Mesenchymal stem cell (in vitro differentiated cells and primary cell): ENCODE measurements at regions not wholly inside any gene's neighbourhood (a gene's known extent, or its start where the extent isn't known, plus 50 kb on each side); places are given as distances from the start of the nearest gene placed in this dataset.
A peak's percentile ranks its signal among the peaks of the same experiment; 100 is the strongest.

Experiments used
- DNase-seq: peaks from one replicate; pipeline ENCODE4 v3.0.0-alpha.2; 2013
- H2AFZ ChIP-seq: one replicate; pipeline ENCODE4 v1.6.1; 2013; ENCODE audit warnings: low read depth, mild to moderate bottlenecking, control low read depth, inconsistent platforms, low read length, moderate library complexity
- H2AK5ac ChIP-seq: 2 replicates; pipeline ENCODE4 v1.6.1; 2013; ENCODE audit warnings: low read length, moderate library complexity, mild to moderate bottlenecking, inconsistent platforms; ENCODE audit not compliant: severe bottlenecking
- H2BK120ac ChIP-seq: one replicate; pipeline ENCODE4 v1.6.1; 2013; ENCODE audit warnings: low read depth, mild to moderate bottlenecking, inconsistent platforms, low read length, moderate library complexity
- H2BK12ac ChIP-seq, 2 experiments: one replicate each; pipeline ENCODE4 v1.6.1; 2013; ENCODE audit warnings: inconsistent platforms in 2 of 2, low read length in 2 of 2, mild to moderate bottlenecking in 2 of 2, moderate library complexity in 2 of 2, control low read depth in 1 of 2
- H2BK15ac ChIP-seq: one replicate; pipeline ENCODE4 v1.6.1; 2013; ENCODE audit warnings: mild to moderate bottlenecking, low read depth, inconsistent platforms; ENCODE audit not compliant: poor library complexity, severe bottlenecking
- H2BK5ac ChIP-seq: 2 replicates; pipeline ENCODE4 v1.6.1; 2013; ENCODE audit warnings: low read depth, mild to moderate bottlenecking, low read length, control low read depth, inconsistent platforms; ENCODE audit not compliant: poor library complexity, severe bottlenecking
- H3K14ac ChIP-seq, 2 experiments: one replicate each; pipeline ENCODE4 v1.6.1; 2013; ENCODE audit warnings: inconsistent platforms in 2 of 2, low read length in 2 of 2, control low read depth in 1 of 2, mild to moderate bottlenecking in 1 of 2, moderate library complexity in 1 of 2
- H3K18ac ChIP-seq, 2 experiments: one replicate each; pipeline ENCODE4 v1.6.1; 2013; ENCODE audit warnings: inconsistent platforms in 2 of 2, low read length in 2 of 2, control low read depth in 1 of 2, low read depth in 1 of 2, mild to moderate bottlenecking in 1 of 2
- H3K23ac ChIP-seq, 2 experiments: one replicate each; pipeline ENCODE4 v1.6.1; 2013; ENCODE audit warnings: inconsistent platforms in 2 of 2, low read length in 2 of 2, mild to moderate bottlenecking in 2 of 2, moderate library complexity in 2 of 2, control low read depth in 1 of 2
- H3K27ac ChIP-seq: 2 replicates; pipeline ENCODE4 v1.5.1; 2013; ENCODE audit warnings: mild to moderate bottlenecking, moderate library complexity, low read length, control low read depth, inconsistent platforms; ENCODE audit not compliant: poor library complexity, severe bottlenecking
- H3K27me3 ChIP-seq, 2 experiments: 2 replicates each; pipeline versions ENCODE4 v1.6.1 to v1.7.0; 2013; ENCODE audit warnings: low read length in 2 of 2, mild to moderate bottlenecking in 2 of 2, moderate library complexity in 2 of 2, control low read depth in 1 of 2, inconsistent platforms in 1 of 2; ENCODE audit not compliant: control insufficient read depth in 1 of 2, insufficient read depth in 1 of 2
- H3K36me3 ChIP-seq, 2 experiments: 2 replicates each; pipeline versions ENCODE4 v1.6.1 to v1.7.0; 2013; ENCODE audit warnings: low read length in 2 of 2, control low read depth in 1 of 2, inconsistent platforms in 1 of 2, low read depth in 1 of 2, mild to moderate bottlenecking in 1 of 2; ENCODE audit not compliant: insufficient read depth in 2 of 2, control insufficient read depth in 1 of 2
- H3K4ac ChIP-seq, 2 experiments: one replicate each; pipeline ENCODE4 v1.6.1; 2013; ENCODE audit warnings: inconsistent platforms in 2 of 2, low read length in 2 of 2, mild to moderate bottlenecking in 2 of 2, moderate library complexity in 2 of 2, control low read depth in 1 of 2, low read depth in 1 of 2
- H3K4me1 ChIP-seq: 2 replicates; pipeline ENCODE4 v1.6.1; 2013; ENCODE audit warnings: low read depth, low read length, control low read depth; ENCODE audit not compliant: control insufficient read depth, insufficient read depth
- H3K4me2 ChIP-seq: 2 replicates; pipeline ENCODE4 v1.6.1; 2013; ENCODE audit warnings: low read length, mild to moderate bottlenecking, inconsistent platforms; ENCODE audit not compliant: poor library complexity, severe bottlenecking
- H3K4me3 ChIP-seq, 2 experiments: 2 replicates each; pipeline versions ENCODE4 v1.5.1 to v1.7.0; 2013; ENCODE audit warnings: low read length in 2 of 2, mild to moderate bottlenecking in 2 of 2, control low read depth in 1 of 2, low read depth in 1 of 2; ENCODE audit not compliant: insufficient read depth in 1 of 2
- H3K79me1 ChIP-seq: replicated peaks from 2 replicates; pipeline ENCODE4 v1.6.1; 2013; ENCODE audit warnings: mild to moderate bottlenecking, control low read depth, low read length, inconsistent platforms; ENCODE audit not compliant: poor library complexity, severe bottlenecking
- H3K9ac ChIP-seq: 2 replicates; pipeline ENCODE4 v1.7.0; 2013; ENCODE audit warnings: mild to moderate bottlenecking, low read length, moderate library complexity
- H3K9me3 ChIP-seq: 2 replicates; pipeline ENCODE4 v1.7.0; 2013; ENCODE audit warnings: mild to moderate bottlenecking, low read length; ENCODE audit not compliant: control insufficient read depth
- H4K8ac ChIP-seq: one replicate; pipeline ENCODE4 v1.6.1; 2013; ENCODE audit warnings: inconsistent platforms, mild to moderate bottlenecking, low read length, moderate library complexity
- H4K91ac ChIP-seq: one replicate; pipeline ENCODE4 v1.6.1; 2013; ENCODE audit warnings: mild to moderate bottlenecking, low read length, inconsistent platforms
- WGBS: methylation state at CpG from one replicate; pipeline ENCODE4 v1.1.7; 2013; ENCODE audit warnings: mixed read lengths; 5-methylcytosine and 5-hydroxymethylcytosine counted together

DNA sequence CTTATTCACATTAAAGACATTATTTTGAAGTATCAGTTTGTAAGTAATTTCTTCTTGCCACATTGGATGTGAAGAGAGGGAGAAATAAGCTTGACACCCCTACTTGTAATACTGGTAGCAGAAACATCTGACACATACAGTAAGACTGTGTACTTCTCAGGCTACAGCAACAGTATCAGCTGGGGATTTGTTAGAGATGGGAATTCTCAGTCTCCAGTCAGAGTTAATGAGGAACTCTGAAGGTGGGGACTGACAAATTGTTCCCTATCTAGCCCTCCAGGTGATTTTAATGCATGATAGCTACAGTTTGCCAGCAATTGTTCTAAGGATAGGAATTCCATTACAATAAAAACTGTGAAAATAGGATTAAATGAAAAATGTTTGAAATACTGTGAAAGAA lies 524.8 kb downstream of the PRR16 start:
- Histone ChIP-seq H2AFZ (no peak overlapping the region), H3K4me1 (no peaks in the 10 kb centered on the region), H3K18ac (no peak overlapping the region), H3K4me3 (no peak overlapping the region), H2BK5ac (no peak overlapping the region), H3K9me3 (no peaks in the 10 kb centered on the region), H3K79me1 (no peaks in the 10 kb centered on the region), H3K4me2 (no peak overlapping the region), H2BK12ac (no peak overlapping the region), H3K27ac (no peak overlapping the region), H3K9ac (no peak overlapping the region), H2BK120ac (no peak overlapping the region), H3K27me3 (no peaks in the 10 kb centered on the region), H2BK15ac (no peak overlapping the region), H3K14ac (no peak overlapping the region), H4K91ac (no peak overlapping the region), H3K4ac (no peak overlapping the region), H3K23ac (no peak overlapping the region), H2AK5ac (no peak overlapping the region), H3K36me3 (no peaks in the 10 kb centered on the region), H4K8ac (no peak overlapping the region)
- DNase-seq = peak; percentile 1

DNA sequence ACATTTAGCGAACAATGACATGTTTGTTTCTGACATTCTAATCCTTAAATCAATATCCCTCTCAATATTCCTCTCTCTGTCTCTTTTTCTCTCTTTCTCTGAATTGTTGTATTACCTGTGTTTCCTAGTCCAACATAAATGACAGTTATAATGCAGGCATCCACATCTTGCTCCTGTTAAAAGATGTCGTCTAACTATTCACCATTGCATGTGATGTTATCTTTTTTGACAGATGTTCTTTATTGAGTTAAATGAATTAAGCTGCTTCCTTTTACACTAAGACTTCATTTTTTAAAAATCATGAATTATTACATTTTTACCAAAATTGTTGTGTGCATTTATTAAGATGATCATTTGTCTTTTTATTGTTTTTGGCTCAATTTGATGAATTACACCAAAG lies 527.5 kb downstream of the PRR16 start:
- H3K18ac ChIP-seq = no peak overlapping the region
- no peaks in the 10 kb centered on the region for H3K27me3 ChIP-seq
- H2AFZ ChIP-seq = no peak overlapping the region
- no peak overlapping the region for H3K4ac ChIP-seq
- no peak overlapping the region for H3K23ac ChIP-seq
- H3K9ac ChIP-seq = no peak overlapping the region
- DNase-seq = no peak
- H3K14ac ChIP-seq = no peak overlapping the region
- no peaks in the 10 kb centered on the region for H3K79me1 ChIP-seq
- no peak overlapping the region for H3K4me2 ChIP-seq
- H4K91ac ChIP-seq = no peak overlapping the region
- no peak overlapping the region for H3K4me3 ChIP-seq
- H2BK12ac ChIP-seq = no peak overlapping the region
- no peak overlapping the region for H2BK5ac ChIP-seq
- no peak overlapping the region for H4K8ac ChIP-seq
- no peaks in the 10 kb centered on the region for H3K9me3 ChIP-seq
- no peaks in the 10 kb centered on the region for H3K4me1 ChIP-seq
- WGBS = 94% methylated on average over 1 of the region's 2 CpGs
- no peak overlapping the region for H2BK15ac ChIP-seq
- H2BK120ac ChIP-seq = no peak overlapping the region
- no peak overlapping the region for H3K27ac ChIP-seq
- H3K36me3 ChIP-seq = no peaks in the 10 kb centered on the region
- no peak overlapping the region for H2AK5ac ChIP-seq

DNA sequence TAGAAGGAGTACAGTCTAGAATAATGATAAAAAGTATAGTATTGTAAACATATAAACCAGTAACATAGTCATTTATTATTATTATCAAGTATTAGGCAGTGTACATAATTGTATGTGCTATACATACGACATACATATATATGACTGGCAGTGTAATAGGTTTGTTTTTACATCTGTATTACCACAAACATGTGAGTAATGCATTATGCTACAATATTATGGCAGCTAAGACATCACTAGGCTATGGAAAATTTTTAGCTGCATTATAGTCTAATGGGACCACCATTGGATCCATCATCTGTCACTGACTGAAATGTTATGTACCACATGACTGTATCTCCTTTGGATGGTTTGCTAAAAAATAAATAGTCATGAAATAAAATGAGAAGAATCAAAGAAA lies 530.0 kb downstream of the PRR16 start:
- Histone ChIP-seq H4K91ac (no peak overlapping the region), H3K18ac (no peak overlapping the region), H2BK5ac (no peak overlapping the region), H4K8ac (no peak overlapping the region), H3K27me3 (no peaks in the 10 kb centered on the region), H3K4me2 (no peak overlapping the region), H2AK5ac (no peak overlapping the region), H2BK12ac (no peak overlapping the region), H3K36me3 (no peaks in the 10 kb centered on the region), H3K4me3 (no peak overlapping the region), H3K23ac (no peak overlapping the region), H3K9me3 (no peaks in the 10 kb centered on the region), H2BK120ac (no peak overlapping the region), H3K9ac (no peak overlapping the region), H3K14ac (no peak overlapping the region), H2BK15ac (no peak overlapping the region), H3K79me1 (no peaks in the 10 kb centered on the region), H3K4ac (no peak overlapping the region), H3K4me1 (no peaks in the 10 kb centered on the region), H3K27ac (no peak overlapping the region), H2AFZ (no peak overlapping the region)
- whole genome bisulfite sequencing = no CpG with 5 or more reads among the region's 1 CpG
- no peak for DNase-seq

DNA sequence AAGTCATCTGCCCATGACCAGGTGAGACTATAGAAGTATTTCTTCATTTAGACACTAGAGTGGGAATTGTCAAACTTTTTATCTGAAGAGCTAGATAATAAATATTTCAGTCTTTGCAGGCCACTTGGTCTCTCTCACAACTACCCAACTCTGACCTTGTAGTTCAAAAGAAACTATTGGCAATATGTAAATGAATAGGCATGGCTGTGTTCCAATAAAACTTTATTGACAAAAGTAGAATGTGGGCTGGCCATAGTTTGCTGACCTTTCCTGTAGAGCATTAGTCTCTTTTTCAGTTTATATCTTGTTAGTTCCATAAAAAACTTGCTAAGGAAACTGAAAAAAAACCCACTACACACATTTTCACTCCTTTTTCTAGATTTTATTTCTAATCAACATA lies 535.5 kb downstream of the PRR16 start:
- Histone ChIP-seq H3K23ac (no peak overlapping the region), H2AFZ (no peak overlapping the region)

More for the DNA sequence above, 535.5 kb downstream of the PRR16 start:
- Histone ChIP-seq H3K4me3 (no peak overlapping the region), H3K9me3 (no peaks in the 10 kb centered on the region), H3K18ac (no peak overlapping the region), H2BK5ac (no peak overlapping the region), H4K8ac (no peak overlapping the region), H2BK15ac (no peak overlapping the region), H3K4ac (no peak overlapping the region), H2AK5ac (no peak overlapping the region), H3K9ac (no peak overlapping the region), H2BK120ac (no peak overlapping the region), H2BK12ac (no peak overlapping the region), H3K36me3 (no peaks in the 10 kb centered on the region), H3K27ac (no peak overlapping the region), H4K91ac (no peak overlapping the region), H3K79me1 (no peaks in the 10 kb centered on the region), H3K14ac (no peak overlapping the region), H3K27me3 (no peaks in the 10 kb centered on the region), H3K4me2 (no peak overlapping the region), H3K4me1 (no peaks in the 10 kb centered on the region)
- DNase-seq = no peak
